ENCODE measurements at regions not wholly inside any gene's neighbourhood (a gene's known extent, or its start where the extent isn't known, plus 50 kb on each side); places are given as distances from the start of the nearest gene placed in this dataset.

- no peak for TF ChIP-seq CTCF (IDR thresholded peaks at IDR 0.05)
- Mint-ChIP-seq H3K36me3 (ENCODE audit: low read depth) (no peaks in the 10 kb centered on the region), H3K4me3 (ENCODE audit: unreplicated experiment) (no peak overlapping the region), H3K9me3 (ENCODE audit: low read depth) (peaks cover 6% of the 10 kb centered on the region), H3K27me3 (ENCODE audit: low read depth) (peaks cover 46% of the 10 kb centered on the region), H3K4me1 (ENCODE audit: low read depth) (peaks cover 9% of the 10 kb centered on the region), H3K27ac (ENCODE audit: unreplicated experiment) (no peak overlapping the region)
- DNase-seq (ENCODE audit: low spot score), result peak; percentile 51
These were observed 59.6 kb upstream of the GALNT9 start for GRCh38 chr12:132389026-132389425.

- peaks cover 6% of the 10 kb centered on the region for H3K9me3 Mint-ChIP-seq (ENCODE audit: low read depth)
- peak; percentile 51 for DNase-seq (ENCODE audit: low spot score)
- no peak for TF ChIP-seq CTCF (IDR thresholded peaks at IDR 0.05)
- H3K27ac Mint-ChIP-seq (ENCODE audit: unreplicated experiment), result no peak overlapping the region
- peaks cover 5% of the 10 kb centered on the region for H3K4me1 Mint-ChIP-seq (ENCODE audit: low read depth)
- no peaks in the 10 kb centered on the region for H3K36me3 Mint-ChIP-seq (ENCODE audit: low read depth)
- no peak overlapping the region for H3K4me3 Mint-ChIP-seq (ENCODE audit: unreplicated experiment)
- H3K27me3 Mint-ChIP-seq (ENCODE audit: low read depth), result peaks cover 46% of the 10 kb centered on the region
These were observed 59.1 kb upstream of the GALNT9 start for GRCh38 chr12:132388379-132389015.

GRCh38 chr12:132386926-132387497, 57.6 kb upstream of the GALNT9 start:
- H3K4me3 Mint-ChIP-seq (ENCODE audit: unreplicated experiment), result no peak overlapping the region

GRCh38 chr12:132385923-132386751, 56.7 kb upstream of the GALNT9 start:
- H3K36me3 Mint-ChIP-seq (ENCODE audit: low read depth), result no peaks in the 10 kb centered on the region
- H3K9me3 Mint-ChIP-seq (ENCODE audit: low read depth), result peaks cover 3% of the 10 kb centered on the region
- TF ChIP-seq CTCF (IDR thresholded peaks at IDR 0.05), result peak; percentile 13
- DNase-seq (ENCODE audit: low spot score), result peak; percentile 85
- no peaks in the 10 kb centered on the region for H3K4me1 Mint-ChIP-seq (ENCODE audit: low read depth)
- no peak overlapping the region for H3K27ac Mint-ChIP-seq (ENCODE audit: unreplicated experiment)
- peaks cover 37% of the 10 kb centered on the region for H3K27me3 Mint-ChIP-seq (ENCODE audit: low read depth)
- no peak overlapping the region for H3K4me3 Mint-ChIP-seq (ENCODE audit: unreplicated experiment)

More at GRCh38 chr12:132386926-132387497, 57.6 kb upstream of the GALNT9 start:
- Mint-ChIP-seq H3K36me3 (ENCODE audit: low read depth) (no peaks in the 10 kb centered on the region), H3K9me3 (ENCODE audit: low read depth) (peaks cover 6% of the 10 kb centered on the region), H3K27ac (ENCODE audit: unreplicated experiment) (no peak overlapping the region), H3K4me1 (ENCODE audit: low read depth) (no peaks in the 10 kb centered on the region), H3K27me3 (ENCODE audit: low read depth) (peaks cover 41% of the 10 kb centered on the region)
- no peak for TF ChIP-seq CTCF (IDR thresholded peaks at IDR 0.05)
- DNase-seq (ENCODE audit: low spot score), result peak; percentile 85

All from chondrocyte (in vitro differentiated cells).